Mesothelial cell of epicardium (in vitro differentiated cells): ENCODE measurements at regions not wholly inside any gene's neighbourhood (a gene's known extent, or its start where the extent isn't known, plus 50 kb on each side); places are given as distances from the start of the nearest gene placed in this dataset.
"Not testable (repeated sequence)": the region's sequence is repeated elsewhere in the genome, so short reads cannot be mapped to it uniquely, and the experiment has no call there.

Experiments
- DNase-seq, 2 experiments: peaks; one replicate each; pipeline ENCODE4 v3.0.0; 2021; ENCODE audit warnings: low spot score in 2 of 2; ENCODE audit not compliant: unreplicated experiment in 2 of 2
- H3K27ac Mint-ChIP-seq: 2 replicates; pipeline ENCODE4 v1.8.0; 2021; ENCODE audit warnings: mixed read lengths
- H3K27me3 Mint-ChIP-seq: 2 replicates; pipeline ENCODE4 v1.8.0; 2021; ENCODE audit warnings: low read depth, mixed read lengths
- H3K36me3 Mint-ChIP-seq: 2 replicates; pipeline ENCODE4 v1.8.0; 2021; ENCODE audit warnings: mixed read lengths
- H3K4me1 Mint-ChIP-seq: 2 replicates; pipeline ENCODE4 v1.8.0; 2021; ENCODE audit warnings: mixed read lengths
- H3K4me3 Mint-ChIP-seq: 2 replicates; pipeline ENCODE4 v1.8.0; 2021; ENCODE audit warnings: mild to moderate bottlenecking, moderate library complexity, mixed read lengths
- H3K9me3 Mint-ChIP-seq: 2 replicates; pipeline ENCODE4 v1.8.0; 2021; ENCODE audit warnings: mixed read lengths

GRCh38 chr5:176041248-176041994, 73.3 kb upstream of the THOC3 start:
- not testable (repeated sequence) for H3K9me3 Mint-ChIP-seq, H3K27ac Mint-ChIP-seq, DNase-seq, H3K4me1 Mint-ChIP-seq, H3K4me3 Mint-ChIP-seq, H3K36me3 Mint-ChIP-seq
- peaks cover 31% of the 10 kb centered on the region for H3K27me3 Mint-ChIP-seq

- not testable (repeated sequence) for H3K4me3 Mint-ChIP-seq, H3K9me3 Mint-ChIP-seq, DNase-seq, H3K36me3 Mint-ChIP-seq, H3K4me1 Mint-ChIP-seq, H3K27ac Mint-ChIP-seq
- peaks cover 25% of the 10 kb centered on the region for H3K27me3 Mint-ChIP-seq
These were observed 74.0 kb upstream of the THOC3 start for GRCh38 chr5:176042020-176042658.

- DNase-seq, H3K27ac Mint-ChIP-seq, H3K9me3 Mint-ChIP-seq, H3K4me3 Mint-ChIP-seq, H3K36me3 Mint-ChIP-seq, H3K4me1 Mint-ChIP-seq: not testable (repeated sequence)
- peaks cover 15% of the 10 kb centered on the region for H3K27me3 Mint-ChIP-seq
These were observed 75.2 kb upstream of the THOC3 start for GRCh38 chr5:176043252-176043829.

- H3K4me3 Mint-ChIP-seq, H3K4me1 Mint-ChIP-seq: not testable (repeated sequence)
These were observed 75.9 kb upstream of the THOC3 start for GRCh38 chr5:176043986-176044385.

GRCh38 chr5:176044431-176044830, 76.3 kb upstream of the THOC3 start:
- not testable (repeated sequence) for H3K27me3 Mint-ChIP-seq, H3K4me1 Mint-ChIP-seq, H3K36me3 Mint-ChIP-seq, H3K27ac Mint-ChIP-seq, H3K9me3 Mint-ChIP-seq, H3K4me3 Mint-ChIP-seq, DNase-seq

More at GRCh38 chr5:176043986-176044385, 75.9 kb upstream of the THOC3 start:
- not testable (repeated sequence) for H3K27me3 Mint-ChIP-seq, H3K36me3 Mint-ChIP-seq, DNase-seq, H3K9me3 Mint-ChIP-seq, H3K27ac Mint-ChIP-seq

DNA sequence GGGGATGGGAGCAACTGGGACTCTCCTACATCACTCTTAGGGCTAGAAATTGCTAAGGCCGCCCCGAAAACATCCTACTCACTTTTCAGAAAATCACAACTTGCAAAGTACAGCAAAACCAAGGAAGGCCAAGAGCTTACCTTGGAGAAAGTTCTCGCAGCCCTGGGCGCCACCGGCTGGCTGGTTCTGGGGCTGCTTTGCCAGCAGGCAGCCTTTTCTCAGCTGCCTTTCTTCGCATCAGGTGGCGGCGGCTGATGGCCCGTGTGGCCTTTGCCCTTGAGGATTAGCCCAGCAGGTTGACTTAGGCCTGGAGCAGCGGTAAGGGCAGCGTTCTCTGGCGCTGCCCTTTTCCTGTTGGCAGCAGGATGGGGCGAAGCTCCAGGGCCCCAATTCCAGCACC, 77.3 kb upstream of the THOC3 start:
- not testable (repeated sequence) for H3K27me3 Mint-ChIP-seq, H3K9me3 Mint-ChIP-seq, H3K27ac Mint-ChIP-seq, DNase-seq, H3K36me3 Mint-ChIP-seq, H3K4me3 Mint-ChIP-seq, H3K4me1 Mint-ChIP-seq

DNA sequence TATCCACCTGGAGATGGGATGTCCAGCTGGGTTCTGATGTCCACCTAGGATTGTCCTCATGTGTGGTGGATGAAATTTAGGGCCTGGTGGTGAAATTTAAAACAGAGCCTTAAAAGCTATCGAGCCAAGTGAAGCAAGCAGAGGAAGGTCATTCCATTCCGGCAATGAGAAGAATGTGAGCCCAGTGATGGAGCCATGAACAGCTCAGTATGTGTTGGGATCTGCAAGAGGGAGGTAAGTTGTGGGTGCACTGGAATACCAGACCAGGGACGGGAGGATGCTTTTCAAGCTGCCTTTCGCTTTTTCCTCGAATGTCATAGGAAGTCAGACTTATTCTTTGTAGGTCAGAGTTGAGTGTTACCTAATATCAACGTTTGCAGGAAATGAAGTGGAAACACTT, 80.6 kb upstream of the THOC3 start:
- H3K36me3 Mint-ChIP-seq, H3K9me3 Mint-ChIP-seq, H3K27ac Mint-ChIP-seq, H3K4me1 Mint-ChIP-seq, DNase-seq, H3K4me3 Mint-ChIP-seq, H3K27me3 Mint-ChIP-seq: not testable (repeated sequence)

GRCh38 chr5:176060472-176061268, 92.6 kb upstream of the THOC3 start:
- not testable (repeated sequence) for H3K27ac Mint-ChIP-seq, H3K36me3 Mint-ChIP-seq, H3K4me1 Mint-ChIP-seq, H3K27me3 Mint-ChIP-seq, H3K4me3 Mint-ChIP-seq, H3K9me3 Mint-ChIP-seq, DNase-seq

DNA sequence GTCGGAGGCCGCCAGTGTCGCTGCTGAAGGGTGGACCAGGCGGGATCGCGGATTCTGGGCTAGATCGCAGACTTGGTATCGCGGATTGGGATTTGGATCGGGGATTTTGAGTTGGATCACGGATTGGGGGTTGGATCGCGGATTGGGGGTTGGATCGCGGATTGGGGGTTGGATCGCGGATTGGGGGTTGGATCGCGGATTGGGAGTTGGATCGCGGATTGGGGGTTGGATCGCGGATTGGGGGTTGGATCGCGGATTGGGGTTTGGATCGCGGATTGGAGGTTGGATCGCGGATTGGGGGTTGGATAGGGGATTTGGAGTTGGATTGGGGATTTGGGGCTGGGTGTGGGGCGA, 93.1 kb upstream of the THOC3 start:
- not testable (repeated sequence) for H3K4me1 Mint-ChIP-seq, H3K27me3 Mint-ChIP-seq, H3K9me3 Mint-ChIP-seq, H3K4me3 Mint-ChIP-seq, H3K36me3 Mint-ChIP-seq, DNase-seq, H3K27ac Mint-ChIP-seq

GRCh38 chr5:176061660-176062059, 93.5 kb upstream of the THOC3 start:
- not testable (repeated sequence) for H3K4me3 Mint-ChIP-seq, H3K36me3 Mint-ChIP-seq, DNase-seq, H3K27me3 Mint-ChIP-seq, H3K9me3 Mint-ChIP-seq, H3K27ac Mint-ChIP-seq, H3K4me1 Mint-ChIP-seq

- H3K27me3 Mint-ChIP-seq = peaks cover 18% of the 10 kb centered on the region
- not testable (repeated sequence) for H3K9me3 Mint-ChIP-seq, H3K27ac Mint-ChIP-seq, H3K36me3 Mint-ChIP-seq, H3K4me3 Mint-ChIP-seq, DNase-seq, H3K4me1 Mint-ChIP-seq
These were observed 98.3 kb upstream of the THOC3 start for GRCh38 chr5:176066262-176066945.

DNA sequence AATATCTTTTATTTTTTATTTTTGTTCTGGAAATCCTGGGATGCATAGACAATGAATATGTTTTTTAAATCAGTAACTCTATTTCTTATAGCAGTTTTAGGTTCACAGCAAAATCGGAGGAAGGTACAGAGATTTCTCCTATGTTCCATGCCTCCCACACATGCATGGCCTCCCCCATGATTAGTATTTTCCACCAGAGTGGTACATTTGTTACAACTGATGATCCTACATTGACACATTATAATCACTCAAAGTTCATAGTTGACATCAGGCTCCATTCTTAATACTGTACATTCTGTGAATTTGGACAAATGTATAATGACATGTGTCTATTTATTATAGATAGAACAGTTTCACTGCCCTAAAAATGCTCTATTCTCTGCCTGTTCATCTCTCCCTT, 99.0 kb upstream of the THOC3 start:
- H3K4me1 Mint-ChIP-seq, H3K4me3 Mint-ChIP-seq, H3K9me3 Mint-ChIP-seq, H3K36me3 Mint-ChIP-seq, DNase-seq, H3K27ac Mint-ChIP-seq: not testable (repeated sequence)
- H3K27me3 Mint-ChIP-seq = peaks cover 18% of the 10 kb centered on the region

DNA sequence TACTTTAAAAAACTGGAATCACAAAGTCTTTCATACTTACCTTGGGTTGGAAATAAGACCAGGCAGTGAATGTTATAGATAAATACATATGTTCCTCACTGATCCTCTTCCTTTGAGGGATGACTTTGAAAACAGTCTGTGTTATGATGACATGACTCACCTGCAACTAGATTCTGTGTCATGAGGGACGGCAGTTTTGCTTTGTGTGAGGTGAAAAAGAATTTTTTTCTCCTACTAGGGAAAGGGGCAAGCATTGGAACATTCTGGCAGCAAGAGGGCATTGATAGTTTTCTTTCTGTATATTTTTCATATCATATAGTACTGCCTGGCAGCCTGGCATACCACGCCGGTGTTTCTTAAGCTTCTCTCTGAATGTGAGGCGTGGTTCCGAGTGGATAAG, 99.8 kb upstream of the THOC3 start:
- peaks cover 18% of the 10 kb centered on the region for H3K27me3 Mint-ChIP-seq
- H3K4me1 Mint-ChIP-seq, H3K36me3 Mint-ChIP-seq, H3K4me3 Mint-ChIP-seq, DNase-seq, H3K27ac Mint-ChIP-seq, H3K9me3 Mint-ChIP-seq: not testable (repeated sequence)
